ENCODE measurements at regions not wholly inside any gene's neighbourhood (a gene's known extent, or its start where the extent isn't known, plus 50 kb on each side); places are given as distances from the start of the nearest gene placed in this dataset.

DNA sequence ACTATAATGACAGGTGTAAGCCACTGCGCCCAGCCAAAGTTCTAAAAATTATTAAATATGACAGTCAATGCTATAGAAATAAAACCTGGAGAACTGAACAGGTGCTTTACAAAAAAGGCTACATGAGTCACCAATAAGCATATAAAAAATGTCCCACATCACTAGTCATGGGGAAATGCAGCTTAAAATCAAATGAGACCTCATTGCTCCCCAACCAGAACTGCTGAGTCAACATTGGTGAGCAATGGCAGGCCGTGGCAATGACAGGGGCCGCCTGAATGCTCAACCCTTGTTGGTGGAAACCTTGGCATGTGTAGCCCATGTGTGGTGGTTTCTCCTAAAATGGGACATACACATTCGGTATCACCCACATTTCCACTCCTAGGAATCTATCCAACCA, 352.3 kb upstream of the KLF6 start:
- ChIA-PET CTCF (no interaction called here), POLR2A (no interaction called here)
- H3K36me3 ChIP-seq (ENCODE audit: control insufficient read depth in 2 of 3, insufficient read depth in 3 of 3, low read length in 3 of 3): no peaks in the 10 kb centered on the region
- no peak overlapping the region for H3K4me3 ChIP-seq (ENCODE audit: low read length)
- H3K36me3 Mint-ChIP-seq: peaks cover 0 to 42% (median 9%) of the 10 kb centered on the region in 5 donors
- ATAC-seq (no peak), DNase-seq (no peak)
- H3K4me1 ChIP-seq (ENCODE audit: control insufficient read depth in 2 of 2, insufficient read depth in 2 of 2, low read length in 2 of 2): peaks cover 2 to 7% of the 10 kb centered on the region in 2 donors
- no peak overlapping the region for H3K27ac Mint-ChIP-seq
- H3K4me1 Mint-ChIP-seq: peaks cover 0 to 20% (median 0%) of the 10 kb centered on the region in 7 donors
- peaks cover 0 to 12% (median 0%) of the 10 kb centered on the region in 3 experiments for H3K9me3 ChIP-seq (ENCODE audit: control insufficient read depth in 2 of 3, low read length in 3 of 3)
- H3K4me3 Mint-ChIP-seq: no peak overlapping the region
- no peak overlapping the region for H3K27ac ChIP-seq (ENCODE audit: low read depth, low read length)
- H3K27me3 Mint-ChIP-seq: peaks cover 0 to under 1% (median 0%) of the 10 kb centered on the region in 5 donors
- no peaks in the 10 kb centered on the region for H3K27me3 ChIP-seq (ENCODE audit: control insufficient read depth in 2 of 2, insufficient read depth in 2 of 2, low read length in 2 of 2)
- peaks cover 4 to 38% (median 23%) of the 10 kb centered on the region in 11 donors for H3K9me3 Mint-ChIP-seq
- intact Hi-C loops (cut with micrococcal nuclease): loop anchor here in 1 of 2 donors (10.0 kb wide), 1 partner anchor 682 kb away; no protein-coding TSS in a partner anchor

DNA sequence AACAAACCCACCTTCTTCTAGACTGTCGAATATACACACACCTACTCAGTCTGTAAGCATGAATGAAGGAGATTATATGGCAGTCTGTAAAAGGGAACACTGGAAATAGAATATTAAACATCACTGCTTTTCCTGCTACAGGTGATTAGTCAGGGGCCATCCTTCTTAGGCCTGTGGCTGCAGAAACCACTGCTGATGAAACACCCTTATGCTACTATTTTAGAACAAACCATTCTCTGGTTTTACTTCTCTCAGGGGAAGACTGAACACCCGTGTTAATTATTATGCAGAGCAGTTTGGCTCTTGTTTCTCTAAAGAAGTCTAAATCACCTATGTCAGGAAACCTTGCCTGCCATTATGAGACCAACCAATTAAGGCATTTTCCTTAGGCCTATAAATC, 351.1 kb upstream of the KLF6 start:
- Histone ChIP-seq H3K27ac (ENCODE audit: low read depth, low read length) (no peak overlapping the region), H3K9me3 (ENCODE audit: control insufficient read depth in 2 of 3, low read length in 3 of 3) (peaks cover 0 to 1% (median 0%) of the 10 kb centered on the region in 3 experiments), H3K4me3 (ENCODE audit: low read length) (no peak overlapping the region), H3K4me1 (ENCODE audit: control insufficient read depth in 2 of 2, insufficient read depth in 2 of 2, low read length in 2 of 2) (peaks cover 12 to 16% of the 10 kb centered on the region in 2 donors), H3K36me3 (ENCODE audit: control insufficient read depth in 2 of 3, insufficient read depth in 3 of 3, low read length in 3 of 3) (no peaks in the 10 kb centered on the region), H3K27me3 (ENCODE audit: control insufficient read depth in 2 of 2, insufficient read depth in 2 of 2, low read length in 2 of 2) (no peaks in the 10 kb centered on the region)
- Mint-ChIP-seq H3K36me3 (peaks cover 0 to 32% (median 9%) of the 10 kb centered on the region in 5 donors), H3K4me3 (no peak overlapping the region), H3K27me3 (no peaks in the 10 kb centered on the region), H3K9me3 (peaks cover 3 to 29% (median 14%) of the 10 kb centered on the region in 11 donors), H3K27ac (no peak overlapping the region), H3K4me1 (peaks cover 0 to 20% (median 0%) of the 10 kb centered on the region in 7 donors)
- POLR2A ChIA-PET: no interaction called here
- CTCF ChIA-PET: no interaction called here
- ATAC-seq (no peak), DNase-seq (no peak)
- intact Hi-C loops (cut with micrococcal nuclease): loop anchor here in 1 of 2 donors (10.0 kb wide), 1 partner anchor 681 kb away; no protein-coding TSS in a partner anchor

- peaks cover 0 to 31% (median 0%) of the 10 kb centered on the region in 5 donors for H3K36me3 Mint-ChIP-seq
- Histone ChIP-seq H3K36me3 (ENCODE audit: control insufficient read depth in 2 of 3, insufficient read depth in 3 of 3, low read length in 3 of 3) (no peaks in the 10 kb centered on the region), H3K27me3 (ENCODE audit: control insufficient read depth in 2 of 2, insufficient read depth in 2 of 2, low read length in 2 of 2) (no peaks in the 10 kb centered on the region), H3K27ac (ENCODE audit: low read depth, low read length) (no peak overlapping the region), H3K4me1 (ENCODE audit: control insufficient read depth in 2 of 2, insufficient read depth in 2 of 2, low read length in 2 of 2) (peaks cover 22 to 33% of the 10 kb centered on the region in 2 donors), H3K9me3 (ENCODE audit: control insufficient read depth in 2 of 3, low read length in 3 of 3) (no peaks in the 10 kb centered on the region), H3K4me3 (ENCODE audit: low read length) (peak overlapping the region; percentile 8)
- H3K9me3 Mint-ChIP-seq: peaks cover 0 to 15% (median 0%) of the 10 kb centered on the region in 11 donors
- no peak overlapping the region for H3K4me3 Mint-ChIP-seq
- POLR2A ChIA-PET: interaction anchor here (0.9 kb wide), 2 partner anchors 9 to 97 kb away, joined by 4 to 5 read pairs; no protein-coding TSS in a partner anchor
- peaks cover 0 to 33% (median 8%) of the 10 kb centered on the region in 7 donors for H3K4me1 Mint-ChIP-seq
- H3K27ac Mint-ChIP-seq: no peak overlapping the region
- H3K27me3 Mint-ChIP-seq: no peaks in the 10 kb centered on the region
- intact Hi-C loops (cut with micrococcal nuclease): loop anchor here (5.0 to 10.0 kb wide), 6 partner anchors 160 to 905 kb away; no protein-coding TSS in a partner anchor
- CTCF ChIA-PET: no interaction called here
- no peak for DNase-seq
- no peak for ATAC-seq
Measured at GRCh38 chr10:4132216-4132556, 347.2 kb upstream of the KLF6 start.

- Histone ChIP-seq H3K4me1 (ENCODE audit: control insufficient read depth in 2 of 2, insufficient read depth in 2 of 2, low read length in 2 of 2) (peaks cover 22 to 33% of the 10 kb centered on the region in 2 donors), H3K27me3 (ENCODE audit: control insufficient read depth in 2 of 2, insufficient read depth in 2 of 2, low read length in 2 of 2) (no peaks in the 10 kb centered on the region), H3K27ac (ENCODE audit: low read depth, low read length) (no peak overlapping the region), H3K36me3 (ENCODE audit: control insufficient read depth in 2 of 3, insufficient read depth in 3 of 3, low read length in 3 of 3) (no peaks in the 10 kb centered on the region), H3K9me3 (ENCODE audit: control insufficient read depth in 2 of 3, low read length in 3 of 3) (peaks cover 0 to 1% (median 0%) of the 10 kb centered on the region in 3 experiments), H3K4me3 (ENCODE audit: low read length) (peak overlapping the region; percentile 29)
- peaks cover under 1 to 34% (median 8%) of the 10 kb centered on the region in 7 donors for H3K4me1 Mint-ChIP-seq
- peak; percentile 90 for ATAC-seq
- POLR2A ChIA-PET: interaction anchor here (0.9 kb wide), 2 partner anchors 9 to 97 kb away, joined by 4 to 5 read pairs; no protein-coding TSS in a partner anchor
- no peak overlapping the region for H3K27ac Mint-ChIP-seq
- peak in 7 of 9 donors; percentile 31 to 65 (median 58) for DNase-seq
- intact Hi-C loops (cut with micrococcal nuclease): loop anchor here (1.0 to 10.0 kb wide), 13 partner anchors 51 to 904 kb away; no protein-coding TSS in a partner anchor
- peaks cover 0 to 16% (median under 1%) of the 10 kb centered on the region in 11 donors for H3K9me3 Mint-ChIP-seq
- peaks cover 0 to 30% (median under 1%) of the 10 kb centered on the region in 5 donors for H3K36me3 Mint-ChIP-seq
- CTCF ChIA-PET: interaction anchor here (0.6 kb wide), 1 partner anchor 382 kb away, joined by 3 read pairs; no protein-coding TSS in a partner anchor
- no peaks in the 10 kb centered on the region for H3K27me3 Mint-ChIP-seq
- no peak overlapping the region for H3K4me3 Mint-ChIP-seq
Measured at GRCh38 chr10:4131407-4132215, 346.6 kb upstream of the KLF6 start.

GRCh38 chr10:4130685-4131084, 345.7 kb upstream of the KLF6 start:
- CTCF ChIA-PET: interaction anchor here (1.1 kb wide), 1 partner anchor 48 kb away, joined by 4 read pairs; no protein-coding TSS in a partner anchor
- no peak overlapping the region for H3K4me3 Mint-ChIP-seq
- peaks cover 0 to 19% (median 6%) of the 10 kb centered on the region in 11 donors for H3K9me3 Mint-ChIP-seq
- peak; percentile 52 for ATAC-seq
- H3K27me3 ChIP-seq (ENCODE audit: control insufficient read depth in 2 of 2, insufficient read depth in 2 of 2, low read length in 2 of 2): no peaks in the 10 kb centered on the region
- H3K4me3 ChIP-seq (ENCODE audit: low read length): peak overlapping the region; percentile 29
- H3K36me3 Mint-ChIP-seq: peaks cover 0 to 38% (median 8%) of the 10 kb centered on the region in 5 donors
- no peak overlapping the region for H3K27ac Mint-ChIP-seq
- peaks cover 3 to 37% (median 8%) of the 10 kb centered on the region in 7 donors for H3K4me1 Mint-ChIP-seq
- no peak overlapping the region for H3K27ac ChIP-seq (ENCODE audit: low read depth, low read length)
- no peaks in the 10 kb centered on the region for H3K27me3 Mint-ChIP-seq
- peaks cover 0 to 6% (median 0%) of the 10 kb centered on the region in 3 experiments for H3K9me3 ChIP-seq (ENCODE audit: control insufficient read depth in 2 of 3, low read length in 3 of 3)
- H3K36me3 ChIP-seq (ENCODE audit: control insufficient read depth in 2 of 3, insufficient read depth in 3 of 3, low read length in 3 of 3): no peaks in the 10 kb centered on the region
- intact Hi-C loops (cut with micrococcal nuclease): loop anchor here (1.0 to 10.0 kb wide), 13 partner anchors 50 to 903 kb away; no protein-coding TSS in a partner anchor
- peak in 7 of 9 donors; percentile 11 to 34 (median 25) for DNase-seq
- H3K4me1 ChIP-seq (ENCODE audit: control insufficient read depth in 2 of 2, insufficient read depth in 2 of 2, low read length in 2 of 2): peaks cover 22 to 31% of the 10 kb centered on the region in 2 donors
- POLR2A ChIA-PET: interaction anchor here (0.9 kb wide), 1 partner anchor 346 kb away, joined by 5 read pairs; the partner anchor contains the start of gene KLF6

DNA sequence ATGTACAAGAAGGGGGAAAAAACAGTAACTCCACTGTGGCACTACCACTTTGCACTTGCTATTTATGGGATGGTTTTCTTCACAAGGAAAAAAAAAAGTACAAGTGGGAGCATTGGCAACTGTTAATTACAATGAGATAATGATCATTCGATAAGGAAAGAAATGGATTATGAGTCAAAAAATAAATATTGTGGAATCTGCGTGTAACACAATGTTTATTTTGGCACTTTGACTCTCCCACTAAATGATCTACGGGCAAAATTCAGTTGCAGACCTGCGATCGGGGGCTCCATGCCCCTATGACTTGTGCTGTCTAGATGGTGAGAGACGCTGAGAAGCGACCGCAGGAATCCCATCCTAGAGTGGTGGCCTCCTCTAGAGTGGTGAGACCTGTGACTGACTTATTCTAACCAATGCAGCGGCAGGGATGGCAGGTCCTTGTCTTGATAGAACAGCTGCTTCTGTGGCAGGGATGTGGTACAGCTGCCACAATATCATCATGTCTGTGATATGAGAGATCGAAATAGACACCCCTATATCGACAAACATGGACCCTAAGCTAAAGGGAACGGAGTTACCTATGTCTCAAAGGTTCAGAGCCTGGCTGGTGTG, 345.0 kb upstream of the KLF6 start:
- ATAC-seq: no peak

More for the DNA sequence above, 345.0 kb upstream of the KLF6 start:
- peaks cover 0 to 37% (median 10%) of the 10 kb centered on the region in 5 donors for H3K36me3 Mint-ChIP-seq
- peaks cover 0 to 6% (median under 1%) of the 10 kb centered on the region in 3 experiments for H3K9me3 ChIP-seq (ENCODE audit: control insufficient read depth in 2 of 3, low read length in 3 of 3)
- no peaks in the 10 kb centered on the region for H3K27me3 ChIP-seq (ENCODE audit: control insufficient read depth in 2 of 2, insufficient read depth in 2 of 2, low read length in 2 of 2)
- DNase-seq: no peak
- H3K4me1 Mint-ChIP-seq: peaks cover 3 to 34% (median 8%) of the 10 kb centered on the region in 7 donors
- no peak overlapping the region for H3K27ac ChIP-seq (ENCODE audit: low read depth, low read length)
- no peaks in the 10 kb centered on the region for H3K27me3 Mint-ChIP-seq
- H3K4me3 Mint-ChIP-seq: peak overlapping the region in 4 of 10 donors; percentile 6 to 35 (median 9)
- no peak overlapping the region for H3K4me3 ChIP-seq (ENCODE audit: low read length)
- ChIA-PET CTCF (interaction anchor here (1.1 kb wide), 1 partner anchor 47 kb away, joined by 4 read pairs; no protein-coding TSS in a partner anchor), POLR2A (interaction anchor here (0.5 to 0.9 kb wide), 3 partner anchors 345 to 555 kb away, joined by 3 to 5 read pairs (median 4); partner anchors contain the start of gene KLF6)
- no peaks in the 10 kb centered on the region for H3K36me3 ChIP-seq (ENCODE audit: control insufficient read depth in 2 of 3, insufficient read depth in 3 of 3, low read length in 3 of 3)
- H3K4me1 ChIP-seq (ENCODE audit: control insufficient read depth in 2 of 2, insufficient read depth in 2 of 2, low read length in 2 of 2): peaks cover 22 to 30% of the 10 kb centered on the region in 2 donors
- H3K9me3 Mint-ChIP-seq: peaks cover 0 to 18% (median 8%) of the 10 kb centered on the region in 11 donors
- peak overlapping the region in 1 of 9 donors; percentile 40 for H3K27ac Mint-ChIP-seq
- intact Hi-C loops (cut with micrococcal nuclease): loop anchor here (2.0 to 10.0 kb wide), 8 partner anchors 53 to 903 kb away; no protein-coding TSS in a partner anchor

All from naive thymus-derived CD4-positive, alpha-beta T cell (primary cell).